Medulla oblongata (tissue), 1 donor: ENCODE measurements at regions not wholly inside any gene's neighbourhood (a gene's known extent, or its start where the extent isn't known, plus 50 kb on each side); places are given as distances from the start of the nearest gene placed in this dataset.
"Not testable (repeated sequence)": the region's sequence is repeated elsewhere in the genome, so short reads cannot be mapped to it uniquely, and the experiment has no call there.

Source experiments
- DNase-seq: peaks from one replicate; pipeline ENCODE4 v3.0.0-alpha.2; 2015; ENCODE audit errors: extremely low spot score

DNA sequence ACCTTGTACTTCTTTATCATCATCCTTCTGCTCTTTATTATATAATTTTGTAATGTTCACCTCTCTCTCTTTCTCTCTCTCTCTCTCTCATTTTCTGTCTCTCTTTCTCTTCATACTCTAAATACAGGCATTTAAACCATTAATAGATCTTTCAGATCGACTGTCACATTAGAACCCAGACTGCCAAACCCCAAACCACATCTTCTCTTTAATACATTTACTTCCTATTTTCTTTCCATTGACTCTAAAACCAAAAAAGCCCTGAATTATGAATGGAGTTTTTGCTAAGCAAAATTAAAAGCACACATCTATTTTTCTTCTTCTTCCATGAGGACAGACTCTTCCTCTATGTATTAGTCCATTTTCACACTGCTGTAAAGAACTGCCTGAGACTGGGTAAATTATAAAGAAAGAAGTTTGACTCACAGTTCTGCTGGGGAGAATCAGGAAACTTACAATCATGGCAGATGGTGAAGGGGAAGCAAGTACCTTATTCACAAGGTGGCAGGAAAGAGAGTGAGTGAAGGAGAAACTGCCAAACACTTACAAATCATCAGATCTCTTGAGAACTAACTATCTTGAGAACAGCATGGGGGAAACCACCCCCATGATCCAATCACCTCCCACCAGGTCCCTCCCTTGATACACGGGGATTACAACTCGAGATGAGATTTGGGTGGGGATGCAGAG lies 272.7 kb upstream of the MGMT start:
- no peak for DNase-seq

DNA sequence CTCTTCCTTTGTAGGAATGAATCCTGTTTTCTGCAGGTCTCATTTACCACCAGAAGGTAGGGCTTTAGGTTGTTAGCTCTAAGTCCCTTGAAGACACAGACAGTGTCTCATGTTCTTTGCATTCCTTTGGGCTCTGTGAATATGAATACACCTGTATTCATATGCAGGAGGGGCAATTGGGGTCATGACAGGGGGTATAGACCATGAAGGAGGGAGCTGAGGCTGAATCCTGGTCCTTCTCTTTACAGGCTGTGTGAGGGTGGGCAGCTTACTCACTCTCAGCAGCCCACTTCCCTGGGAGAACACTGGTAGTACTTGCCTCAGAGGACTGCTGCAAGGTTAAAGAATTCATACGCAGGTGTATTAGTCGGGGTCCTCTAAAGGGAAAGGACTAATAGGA lies 267.2 kb upstream of the MGMT start:
- DNase-seq: no peak

DNA sequence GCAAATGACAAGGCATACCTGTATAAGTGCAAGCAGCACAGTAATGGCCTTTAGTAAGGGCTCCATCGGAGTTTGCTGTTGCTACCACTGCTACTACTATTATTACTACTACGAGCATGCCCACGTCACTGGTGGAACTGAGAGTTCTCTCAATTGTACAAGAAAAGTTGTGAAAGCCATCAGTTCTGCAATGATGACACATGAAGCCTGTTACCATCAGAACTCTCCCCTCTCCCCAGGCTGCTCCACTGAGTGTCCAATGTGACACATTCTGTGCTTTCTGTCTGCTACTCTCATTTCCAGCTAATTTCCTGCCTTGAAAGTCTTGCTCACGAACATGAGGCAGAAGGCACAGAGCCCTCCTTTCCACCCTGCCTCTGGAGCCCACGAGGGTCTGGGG lies 263.2 kb upstream of the MGMT start:
- DNase-seq: no peak

DNA sequence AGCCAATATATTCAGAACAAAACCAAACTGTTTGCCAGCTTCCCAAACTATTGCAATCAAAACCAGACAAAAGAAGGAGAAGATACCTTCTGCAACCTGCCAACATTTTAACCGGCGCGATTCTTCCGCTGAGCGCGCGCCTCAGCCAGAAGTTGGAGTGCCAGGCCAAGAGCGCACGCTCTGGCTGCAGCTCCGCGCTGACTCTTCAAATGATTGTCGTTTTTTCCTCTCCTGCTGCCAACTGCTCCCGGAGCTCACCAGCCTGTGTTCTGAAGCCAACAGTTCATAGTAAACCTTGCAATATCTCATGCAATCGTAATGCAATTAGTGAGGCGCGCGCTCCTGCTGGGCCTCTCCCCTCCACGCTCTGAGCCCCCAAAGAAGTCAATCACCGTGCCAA lies 259.7 kb upstream of the MGMT start:
- DNase-seq: no peak

DNA sequence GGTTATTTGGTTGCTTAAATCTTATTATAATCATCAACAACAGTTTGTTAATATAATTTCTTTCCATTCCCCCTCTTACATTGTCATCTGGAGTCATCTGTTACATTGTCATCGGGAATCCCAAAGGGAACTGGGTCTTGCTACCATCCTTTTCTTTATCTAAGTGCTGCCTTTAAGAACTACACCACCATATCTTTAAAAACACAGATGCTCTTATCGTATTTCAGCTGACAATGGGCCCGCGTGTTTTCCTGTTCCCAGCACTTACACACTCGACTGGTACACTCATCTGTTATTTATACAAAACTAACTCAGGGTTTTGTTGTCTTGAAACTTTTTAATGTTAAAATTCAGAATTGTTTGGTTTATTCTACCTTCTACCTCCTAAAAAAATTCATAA lies 256.2 kb upstream of the MGMT start:
- no peak for DNase-seq

DNA sequence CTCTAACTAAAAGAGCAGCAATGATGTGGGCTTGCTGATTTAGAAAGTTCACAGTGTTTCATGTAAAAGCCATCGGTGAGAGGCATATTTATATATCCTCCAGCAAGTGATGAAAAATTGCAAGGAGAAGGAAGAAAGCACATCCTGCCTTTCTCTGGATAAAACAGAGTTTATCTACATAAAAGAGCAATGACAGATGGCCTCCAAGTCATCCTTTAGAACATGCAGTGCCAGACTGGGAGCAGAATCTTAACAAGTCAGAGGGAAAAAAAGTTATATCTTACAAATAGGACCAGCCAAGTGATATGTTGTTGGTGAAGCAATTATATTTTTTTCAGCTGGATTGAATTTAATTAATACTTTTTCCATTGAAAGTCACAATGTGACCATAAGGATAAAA lies 253.8 kb upstream of the MGMT start:
- no peak for DNase-seq

DNA sequence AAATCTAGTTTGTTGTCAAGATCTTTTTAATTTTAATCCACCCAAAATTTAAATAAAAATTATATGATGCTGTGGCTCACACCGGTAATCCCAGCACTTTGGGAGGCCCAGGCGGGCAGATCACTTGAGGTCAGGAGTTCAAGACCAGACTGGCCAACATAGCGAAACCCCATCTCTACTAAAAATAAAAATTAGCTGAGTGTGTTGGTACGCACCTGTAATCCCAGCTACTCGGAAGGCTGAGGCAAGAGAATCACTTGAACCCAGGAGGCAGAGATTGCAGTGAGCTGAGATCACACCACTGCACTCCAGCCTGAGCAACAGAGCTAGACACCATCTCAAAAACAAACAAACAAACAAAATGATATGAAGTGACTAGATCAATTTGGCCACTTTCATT lies 253.0 kb upstream of the MGMT start:
- DNase-seq: not testable (repeated sequence)

DNA sequence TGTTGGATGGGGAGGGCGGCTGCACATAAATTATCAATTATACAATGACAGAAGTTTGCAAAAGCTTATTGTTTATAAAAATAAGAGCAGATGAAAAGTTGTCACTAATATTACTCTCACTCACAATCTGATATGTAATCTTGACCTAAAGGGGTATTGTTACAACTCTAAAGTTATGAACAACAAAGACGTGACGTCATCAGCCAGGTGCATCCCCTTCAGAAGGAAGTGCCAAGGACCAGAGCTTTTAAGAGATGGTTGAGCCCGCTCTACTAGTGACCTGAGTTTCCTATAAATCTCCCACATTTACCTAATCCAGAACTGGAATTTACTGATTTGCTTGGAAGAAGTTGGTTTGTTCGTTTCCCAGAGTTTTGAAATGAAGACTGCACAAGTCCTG lies 247.7 kb upstream of the MGMT start:
- no peak for DNase-seq

DNA sequence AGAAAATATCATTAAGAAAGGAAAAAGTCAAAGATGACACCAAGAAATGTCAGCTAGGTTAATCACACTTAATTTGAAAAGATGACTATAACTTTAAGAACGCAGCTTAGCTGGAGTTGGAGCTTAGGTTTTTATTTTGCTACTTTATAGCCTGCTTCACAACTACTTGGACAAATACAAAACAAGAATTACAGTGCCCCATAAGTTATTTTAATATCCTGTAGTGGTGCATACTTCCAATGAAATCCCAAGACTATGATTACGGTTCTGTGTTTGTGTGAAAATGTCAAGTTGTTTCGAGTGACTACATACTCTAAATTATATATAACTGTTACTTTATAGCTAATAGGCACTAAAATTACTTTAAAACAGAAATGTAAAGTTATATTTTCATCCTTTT lies 244.6 kb upstream of the MGMT start:
- DNase-seq: no peak

DNA sequence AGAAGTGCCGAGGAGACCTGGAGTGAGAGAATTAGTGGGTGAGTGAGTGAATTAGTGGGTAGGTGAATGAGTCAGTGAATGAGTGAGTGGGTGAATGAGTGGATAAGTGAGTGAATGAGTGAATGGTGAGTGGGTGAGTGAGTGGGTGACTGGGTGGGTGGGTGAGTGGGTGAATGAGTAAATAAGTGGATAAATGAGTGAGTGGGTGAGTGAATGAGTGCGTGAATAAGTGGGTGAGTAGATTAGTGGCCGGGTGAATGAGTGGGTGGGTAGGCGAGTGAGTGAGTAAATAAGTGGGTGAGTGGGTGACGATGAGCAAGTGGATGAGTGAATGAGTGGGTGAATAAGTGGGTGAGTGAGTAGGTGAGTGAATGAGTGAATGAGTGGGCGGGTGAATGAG lies 243.7 kb upstream of the MGMT start:
- no peak for DNase-seq

DNA sequence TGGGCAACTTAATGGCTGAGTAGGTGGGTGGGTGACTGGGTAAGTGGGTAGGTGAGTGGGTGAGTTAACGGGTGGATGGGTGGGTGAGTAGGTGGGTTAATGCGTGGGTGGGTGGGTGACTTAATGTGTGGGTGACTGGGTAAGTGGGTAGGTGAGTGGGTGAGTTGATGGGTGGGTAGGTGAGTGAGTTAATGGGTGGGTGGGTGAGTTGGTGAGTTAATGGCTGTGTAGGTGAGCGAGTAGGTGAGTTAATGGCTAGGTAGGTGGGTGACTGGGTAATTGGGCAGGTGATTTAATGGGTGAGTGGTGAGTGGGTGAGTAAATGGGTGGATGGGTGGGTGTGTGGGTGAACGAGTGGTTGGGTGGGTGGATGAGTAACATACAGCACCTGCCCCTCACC lies 243.0 kb upstream of the MGMT start:
- no peak for DNase-seq

DNA sequence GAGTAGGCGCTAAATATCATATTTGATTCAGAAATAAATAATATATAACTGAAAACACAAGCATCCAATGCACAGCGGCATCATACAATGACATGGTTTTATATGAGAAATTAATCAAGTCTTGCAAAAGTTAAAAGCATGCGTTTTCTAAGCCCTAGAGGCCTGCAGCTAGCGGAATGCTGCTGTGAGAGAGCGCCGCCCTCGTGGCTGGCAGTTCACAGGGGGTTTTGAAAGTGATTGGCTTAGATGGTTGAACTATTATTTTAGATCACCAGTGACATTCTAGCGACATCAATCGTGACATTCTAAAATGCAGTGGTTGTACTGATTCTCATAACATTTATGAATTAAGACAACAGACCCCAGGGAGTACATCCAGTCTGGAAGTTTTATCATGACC lies 235.2 kb upstream of the MGMT start:
- no peak for DNase-seq

DNA sequence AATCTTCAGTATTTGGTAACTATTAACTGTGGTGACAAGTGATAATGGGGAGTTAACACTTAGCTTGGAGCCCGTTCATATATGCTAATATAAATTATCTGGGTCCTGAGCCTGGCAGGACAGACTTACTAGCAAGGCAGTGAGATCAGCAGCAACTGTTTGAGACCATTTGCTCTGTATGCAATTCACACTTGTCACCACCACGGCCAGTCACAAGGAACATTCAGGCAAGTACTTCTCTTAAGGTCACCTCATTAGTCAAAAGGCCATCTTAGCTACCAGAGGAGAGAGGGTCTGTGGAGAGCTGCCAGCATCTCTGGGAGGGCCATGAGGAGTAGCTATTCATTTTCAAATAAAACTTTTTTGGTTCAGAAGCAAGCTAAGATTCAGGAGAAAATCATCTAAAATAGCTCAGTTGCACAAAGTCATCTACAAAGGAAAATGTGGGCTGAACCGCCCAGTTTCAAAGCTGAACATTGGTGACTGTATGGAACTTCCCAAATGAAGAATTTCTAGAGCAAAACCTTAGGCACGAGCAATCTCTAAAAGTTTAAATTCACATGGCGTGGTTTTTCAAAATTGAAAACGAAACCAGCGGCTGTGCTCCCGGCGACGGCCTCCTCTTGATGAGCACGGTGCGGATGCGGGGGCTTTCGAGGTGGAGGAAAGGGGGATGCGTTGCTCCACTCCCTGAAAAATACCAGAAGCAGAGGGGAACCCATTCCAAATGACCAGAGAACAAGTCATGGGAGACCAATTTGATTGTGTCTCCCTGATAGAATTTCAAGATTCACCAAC lies 233.5 kb upstream of the MGMT start:
- DNase-seq: no peak

DNA sequence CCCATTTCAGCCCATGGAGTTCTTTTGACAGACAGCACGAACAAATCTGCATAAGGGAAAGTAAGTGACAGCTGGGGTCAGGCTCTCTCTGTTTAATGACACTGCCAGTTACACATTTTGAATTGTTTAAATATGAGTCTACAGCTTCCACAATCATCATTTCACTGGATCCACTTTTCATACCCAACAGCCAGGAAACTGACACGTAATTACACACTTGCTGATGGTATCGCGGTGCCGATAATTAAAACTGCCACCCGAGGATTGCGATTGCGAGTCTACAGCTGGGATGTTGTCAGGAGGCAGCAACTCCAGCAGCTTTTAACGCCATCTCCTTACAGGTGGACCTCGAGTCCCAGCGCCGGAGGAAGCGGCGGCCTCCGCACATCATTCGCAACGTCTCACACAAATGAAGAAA lies 230.8 kb upstream of the MGMT start:
- DNase-seq: no peak

DNA sequence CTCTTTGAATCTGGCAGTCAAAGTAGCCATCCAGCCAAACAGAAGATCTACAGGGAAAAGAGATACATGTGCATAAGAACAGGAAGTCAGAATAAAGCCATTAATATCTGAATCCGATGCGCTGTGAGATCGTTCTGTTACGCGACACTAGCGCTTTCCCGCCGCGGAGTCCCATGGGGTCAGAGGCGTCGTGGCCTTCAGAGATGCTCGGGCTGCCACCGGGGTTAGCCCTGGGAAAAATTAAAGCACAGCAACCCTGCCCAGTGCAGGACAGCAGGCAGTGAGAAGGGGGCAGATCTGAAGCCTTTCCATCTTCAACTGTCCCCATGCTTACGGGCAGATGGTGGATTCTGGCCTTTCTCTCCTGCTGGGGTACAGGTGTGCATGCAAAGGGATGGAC lies 225.6 kb upstream of the MGMT start:
- DNase-seq: no peak

DNA sequence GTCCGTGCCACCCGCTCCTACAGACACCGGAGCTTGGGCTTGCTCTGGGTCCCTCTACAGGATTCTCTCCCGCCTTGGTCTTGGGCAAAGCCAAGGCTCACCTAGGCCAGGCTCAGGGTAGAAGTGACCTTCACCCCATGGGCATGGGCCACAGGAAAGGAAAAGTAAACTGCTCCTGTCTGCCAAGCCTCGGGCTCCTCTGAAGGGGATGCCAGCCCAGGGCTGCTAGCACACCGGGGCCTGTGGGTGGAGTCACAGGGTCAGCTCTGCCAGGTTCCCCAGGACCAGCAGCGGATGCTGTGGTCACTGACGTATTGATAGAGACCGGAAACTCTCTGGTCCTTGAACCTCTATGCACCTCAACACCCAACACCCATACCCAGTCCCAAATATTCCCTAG lies 222.7 kb upstream of the MGMT start:
- DNase-seq: no peak

DNA sequence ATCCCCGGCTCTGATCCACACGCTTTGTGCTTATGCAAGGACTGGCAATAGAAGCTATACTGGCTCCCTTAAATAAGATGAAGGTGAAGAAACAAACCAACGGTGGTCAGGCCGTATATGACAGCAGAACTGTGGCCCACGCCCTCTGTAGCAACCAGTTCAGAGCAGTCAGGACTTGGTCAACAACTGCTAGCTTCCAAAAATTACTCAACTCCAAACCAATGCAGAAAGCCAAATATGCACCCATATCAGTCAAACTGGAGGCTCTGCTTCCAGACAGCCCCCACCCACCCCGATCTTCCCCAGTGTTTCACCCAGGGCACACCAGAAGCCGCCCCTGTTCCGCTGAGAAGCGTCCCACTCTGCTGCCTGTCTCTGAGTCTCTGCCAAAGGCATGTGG lies 222.3 kb upstream of the MGMT start:
- no peak for DNase-seq

DNA sequence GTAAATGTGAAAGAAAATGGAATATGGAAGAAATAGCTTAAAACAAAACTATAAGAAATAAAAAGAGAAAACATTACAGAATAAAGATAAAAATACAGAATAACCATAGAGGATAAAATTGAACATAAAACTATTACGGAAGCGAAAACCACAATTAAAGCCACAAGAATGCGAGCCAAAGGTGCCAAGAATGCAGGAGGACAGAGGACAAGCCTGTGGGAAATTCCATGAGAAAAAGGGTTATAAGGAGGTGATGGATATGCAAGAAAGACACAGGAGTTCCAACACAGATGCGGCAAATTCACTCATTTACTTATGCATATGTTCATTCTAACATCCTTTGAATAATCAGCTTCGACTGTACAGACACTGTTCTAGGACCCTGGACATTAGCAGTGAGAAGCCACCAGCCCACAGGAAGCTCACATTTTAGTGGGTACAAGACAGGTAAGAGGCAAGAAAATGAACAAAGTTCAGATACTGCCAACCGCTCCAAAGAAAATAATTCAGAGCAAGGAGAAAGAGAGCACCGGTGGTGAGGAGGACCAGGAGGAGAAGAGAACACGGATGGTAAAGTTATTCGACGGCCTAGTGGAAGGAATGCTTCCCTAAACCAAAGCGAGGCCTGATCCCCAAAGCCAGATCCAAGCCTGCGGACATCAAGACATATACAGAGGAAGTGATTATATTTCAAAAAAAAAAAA lies 213.7 kb upstream of the MGMT start:
- no peak for DNase-seq

DNA sequence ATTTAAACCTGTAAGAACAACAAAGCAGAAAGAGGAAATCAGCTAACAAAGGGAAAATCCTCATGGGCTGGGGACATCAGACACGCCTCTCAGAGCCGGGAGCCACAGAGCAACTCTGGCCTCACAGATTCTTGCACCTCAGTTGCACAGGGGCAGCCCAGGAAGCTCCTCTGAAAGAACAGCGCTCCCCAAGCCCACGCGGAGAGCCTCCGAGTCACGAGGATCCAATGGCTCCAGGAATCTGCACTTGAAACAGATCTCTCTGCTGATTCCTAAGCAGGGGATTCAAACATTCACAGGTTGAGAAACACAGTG lies 213.2 kb upstream of the MGMT start:
- DNase-seq: no peak

DNA sequence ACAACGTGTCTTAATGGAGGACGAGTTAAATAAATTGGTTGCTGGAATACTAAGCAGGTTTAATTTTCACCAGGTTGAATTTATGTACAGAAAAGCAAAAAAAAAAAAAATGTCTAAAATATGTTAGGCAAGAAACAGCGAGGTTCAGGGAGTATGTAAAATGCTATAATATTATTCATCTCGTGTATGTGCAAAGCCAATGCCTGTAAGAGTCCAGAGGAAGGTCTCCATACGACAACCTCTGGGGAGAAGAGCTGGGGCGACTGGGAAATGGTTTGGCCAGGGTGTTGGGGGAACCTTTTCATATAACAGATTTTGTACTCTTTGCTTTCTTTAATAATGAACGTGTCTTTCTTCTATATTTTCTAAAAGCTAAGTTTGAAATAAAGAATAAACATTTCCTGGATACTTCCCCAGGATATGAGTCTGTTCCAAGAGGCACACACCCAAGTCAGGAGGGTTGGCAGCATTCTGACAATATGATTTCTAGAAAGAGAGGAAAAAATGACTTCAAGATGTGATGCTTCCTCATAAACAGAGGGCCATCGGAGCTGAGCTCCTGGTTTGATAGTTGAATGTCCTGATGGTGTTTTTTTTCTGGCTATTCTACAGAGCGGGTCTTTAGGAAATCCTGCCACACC lies 208.6 kb upstream of the MGMT start:
- DNase-seq: no peak

DNA sequence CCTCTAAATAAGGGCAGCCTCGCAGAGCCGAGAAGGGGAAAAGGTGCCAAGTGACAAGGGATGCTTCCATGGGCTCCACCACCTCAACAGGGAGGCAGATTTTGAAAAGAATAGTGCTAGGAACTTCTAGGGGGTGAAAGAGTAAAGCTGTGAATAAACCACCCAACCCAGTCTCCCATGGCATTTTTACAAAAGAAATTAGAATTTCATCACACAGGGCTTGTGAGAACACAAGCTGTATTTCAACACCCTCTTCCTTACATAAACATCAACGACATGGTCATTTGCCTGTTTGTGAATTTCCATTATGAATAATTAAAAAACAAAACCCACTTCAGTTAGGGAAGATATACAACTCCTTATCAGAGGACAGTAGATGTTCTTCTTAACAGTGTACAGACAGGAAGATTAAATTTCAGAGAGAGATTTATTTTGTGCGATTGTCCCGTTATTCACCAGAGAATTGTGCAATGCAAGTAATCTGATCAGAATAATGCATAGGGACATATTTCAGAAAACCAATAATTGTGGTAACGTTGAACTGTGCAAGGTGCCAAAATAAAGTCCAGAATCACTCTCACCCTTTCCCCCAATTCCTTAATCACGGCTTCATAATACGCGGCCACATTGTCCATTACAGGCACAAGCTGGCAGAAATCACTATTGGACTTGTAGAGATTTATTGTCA lies 207.8 kb upstream of the MGMT start:
- DNase-seq: no peak

DNA sequence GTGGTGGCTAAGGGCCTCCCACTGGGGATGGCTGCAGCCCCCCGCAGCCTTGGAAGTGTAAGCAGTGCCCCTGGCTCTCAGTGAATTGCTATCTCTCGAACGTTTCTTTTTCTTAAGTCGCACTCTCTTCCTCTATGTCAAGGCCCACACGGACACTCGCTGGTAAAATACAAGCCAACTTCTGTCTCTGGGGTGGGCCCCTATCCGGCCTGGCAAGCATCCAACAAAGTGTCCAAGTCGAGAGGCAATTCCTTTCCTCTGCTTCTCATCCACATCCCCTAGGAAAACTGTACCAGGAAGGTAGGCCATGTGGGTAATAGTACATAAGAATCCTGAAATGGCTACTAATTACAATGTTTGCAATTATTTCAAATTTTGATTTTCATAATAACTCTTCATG lies 194.9 kb upstream of the MGMT start:
- DNase-seq: no peak
